SK-N-SH treated with all-trans-retinoic acid at 6 μM for 48 hours (cell line): ENCODE measurements at regions not wholly inside any gene's neighbourhood (a gene's known extent, or its start where the extent isn't known, plus 50 kb on each side); places are given as distances from the start of the nearest gene placed in this dataset.

Experiments used
- BACH2 ChIP-seq: fragments of 250-450 bp; sonication (Bioruptor Pico); IDR thresholded peaks from 2 replicates; pipeline ENCODE4 v1.9.0; 2021; ENCODE audit warnings: mild to moderate bottlenecking, borderline replicate concordance
- CSDC2 ChIP-seq: fragments of 250-450 bp; sonication (Bioruptor Pico); IDR thresholded peaks from 2 replicates; pipeline ENCODE4 v1.5.0; 2020; ENCODE audit warnings: mild to moderate bottlenecking, moderate library complexity
- TF ChIP-seq, protein P1 (sequence below): fragments of 250-450 bp; sonication (Bioruptor Pico); IDR thresholded peaks from 2 replicates; pipeline ENCODE4 v1.5.0; 2020; ENCODE audit warnings: mild to moderate bottlenecking, moderate library complexity

DNA sequence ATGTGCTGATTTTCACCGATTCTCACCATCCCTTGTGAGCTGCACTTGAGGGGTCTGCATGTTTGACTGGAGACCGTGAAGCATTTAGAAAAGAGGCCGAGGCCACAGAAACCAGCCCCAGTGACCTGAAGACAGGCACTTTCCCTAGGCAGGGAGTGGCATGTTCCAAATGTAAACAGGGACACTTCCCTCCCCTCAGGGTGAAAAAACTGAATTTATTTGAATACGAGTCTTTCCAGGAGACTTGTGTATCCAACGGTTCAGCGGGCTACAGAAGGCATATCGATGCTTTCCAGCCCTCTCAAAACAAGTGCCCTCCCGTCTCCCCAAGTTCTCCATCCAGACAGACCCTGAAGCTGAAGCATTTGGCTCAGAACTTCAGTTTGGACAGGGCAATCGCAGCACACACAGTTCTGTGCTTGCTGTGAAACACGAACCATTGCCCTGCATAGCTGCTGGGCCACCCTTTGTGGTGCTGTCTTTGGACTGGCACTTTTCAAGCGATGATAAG lies 106.1 kb downstream of the ZIC5 start:
- TF ChIP-seq BACH2 (CRISPR knock-in tag) = no peak
- TF ChIP-seq CSDC2 (CRISPR knock-in tag) = no peak
- TF ChIP-seq, protein P1, sequence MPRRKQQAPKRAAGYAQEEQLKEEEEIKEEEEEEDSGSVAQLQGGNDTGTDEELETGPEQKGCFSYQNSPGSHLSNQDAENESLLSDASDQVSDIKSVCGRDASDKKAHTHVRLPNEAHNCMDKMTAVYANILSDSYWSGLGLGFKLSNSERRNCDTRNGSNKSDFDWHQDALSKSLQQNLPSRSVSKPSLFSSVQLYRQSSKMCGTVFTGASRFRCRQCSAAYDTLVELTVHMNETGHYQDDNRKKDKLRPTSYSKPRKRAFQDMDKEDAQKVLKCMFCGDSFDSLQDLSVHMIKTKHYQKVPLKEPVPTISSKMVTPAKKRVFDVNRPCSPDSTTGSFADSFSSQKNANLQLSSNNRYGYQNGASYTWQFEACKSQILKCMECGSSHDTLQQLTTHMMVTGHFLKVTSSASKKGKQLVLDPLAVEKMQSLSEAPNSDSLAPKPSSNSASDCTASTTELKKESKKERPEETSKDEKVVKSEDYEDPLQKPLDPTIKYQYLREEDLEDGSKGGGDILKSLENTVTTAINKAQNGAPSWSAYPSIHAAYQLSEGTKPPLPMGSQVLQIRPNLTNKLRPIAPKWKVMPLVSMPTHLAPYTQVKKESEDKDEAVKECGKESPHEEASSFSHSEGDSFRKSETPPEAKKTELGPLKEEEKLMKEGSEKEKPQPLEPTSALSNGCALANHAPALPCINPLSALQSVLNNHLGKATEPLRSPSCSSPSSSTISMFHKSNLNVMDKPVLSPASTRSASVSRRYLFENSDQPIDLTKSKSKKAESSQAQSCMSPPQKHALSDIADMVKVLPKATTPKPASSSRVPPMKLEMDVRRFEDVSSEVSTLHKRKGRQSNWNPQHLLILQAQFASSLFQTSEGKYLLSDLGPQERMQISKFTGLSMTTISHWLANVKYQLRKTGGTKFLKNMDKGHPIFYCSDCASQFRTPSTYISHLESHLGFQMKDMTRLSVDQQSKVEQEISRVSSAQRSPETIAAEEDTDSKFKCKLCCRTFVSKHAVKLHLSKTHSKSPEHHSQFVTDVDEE (CRISPR knock-in tag) = no peak
